Liver (tissue), 7 donors: ENCODE measurements at regions not wholly inside any gene's neighbourhood (a gene's known extent, or its start where the extent isn't known, plus 50 kb on each side); places are given as distances from the start of the nearest gene placed in this dataset.

Source experiments
- DNase-seq: peaks from one replicate; pipeline ENCODE4 v3.0.0-alpha.2; 2017; ENCODE audit warnings: low spot score
- H3K27ac ChIP-seq, 2 donors: one replicate each; pipeline ENCODE4 v1.7.0; 2013; ENCODE audit warnings: inconsistent platforms in 2 of 2, low read length in 2 of 2, control low read depth in 1 of 2, low read depth in 1 of 2, mild to moderate bottlenecking in 1 of 2
- H3K27me3 ChIP-seq, 4 donors: one replicate each; pipeline versions ENCODE4 v1.6.1 to v1.7.0; 2013; ENCODE audit warnings: low read length in 3 of 4, inconsistent platforms in 1 of 4, mild to moderate bottlenecking in 1 of 4, moderate library complexity in 1 of 4; ENCODE audit not compliant: control insufficient read depth in 4 of 4, insufficient read depth in 4 of 4
- H3K36me3 ChIP-seq, 4 donors: one replicate each; pipeline versions ENCODE4 v1.6.1 to v1.7.0; 2013; ENCODE audit warnings: low read length in 3 of 4, mild to moderate bottlenecking in 3 of 4, low read depth in 1 of 4, moderate library complexity in 1 of 4; ENCODE audit not compliant: control insufficient read depth in 4 of 4, insufficient read depth in 3 of 4
- H3K4me1 ChIP-seq, 4 donors: one replicate each; pipeline versions ENCODE4 v1.6.1 to v1.7.0; 2013; ENCODE audit warnings: low read length in 3 of 4, mild to moderate bottlenecking in 3 of 4, moderate library complexity in 1 of 4; ENCODE audit not compliant: control insufficient read depth in 4 of 4, insufficient read depth in 4 of 4
- H3K4me3 ChIP-seq, 3 donors: one replicate each; pipeline versions ENCODE4 v1.6.1 to v1.7.0; 2013; ENCODE audit warnings: low read length in 3 of 3, control low read depth in 1 of 3, low read depth in 1 of 3, mild to moderate bottlenecking in 1 of 3
- H3K9ac ChIP-seq, 2 donors: one replicate each; pipeline ENCODE4 v1.7.0; 2013; ENCODE audit warnings: low read length in 2 of 2, mild to moderate bottlenecking in 2 of 2, moderate library complexity in 2 of 2, control low read depth in 1 of 2, low read depth in 1 of 2
- H3K9me3 ChIP-seq, 4 donors: one replicate each; pipeline versions ENCODE4 v1.6.1 to v1.7.0; 2013; ENCODE audit warnings: low read length in 3 of 4; ENCODE audit not compliant: control insufficient read depth in 4 of 4
- ATF3 ChIP-seq: IDR thresholded peaks from 2 replicates; pipeline ENCODE4 v1.6.1; 2016; ENCODE audit warnings: antibody characterized with exemption
- EGR1 ChIP-seq, 2 donors: IDR thresholded peaks; 2 replicates each; pipeline ENCODE4 v1.6.1; 2016 to 2018; ENCODE audit warnings: antibody characterized with exemption in 2 of 2, low read depth in 2 of 2
- FOXA1 ChIP-seq: IDR thresholded peaks from 2 replicates; pipeline ENCODE4 v1.6.1; 2016; ENCODE audit warnings: antibody characterized with exemption
- FOXA2 ChIP-seq: IDR thresholded peaks from 2 replicates; pipeline ENCODE4 v1.6.1; 2016; ENCODE audit warnings: antibody characterized with exemption
- HNF4G ChIP-seq: IDR thresholded peaks from 2 replicates; pipeline ENCODE4 v1.6.1; 2016; ENCODE audit warnings: antibody characterized with exemption
- MAX ChIP-seq: IDR thresholded peaks from 2 replicates; pipeline ENCODE4 v1.6.1; 2016; ENCODE audit warnings: antibody characterized with exemption
- NR2F2 ChIP-seq: IDR thresholded peaks from 2 replicates; pipeline ENCODE4 v1.6.1; 2016; ENCODE audit warnings: antibody characterized with exemption
- REST ChIP-seq: IDR thresholded peaks from 2 replicates; pipeline ENCODE4 v1.6.1; 2016; ENCODE audit warnings: antibody characterized with exemption, mild to moderate bottlenecking
- RXRA ChIP-seq, 2 donors: IDR thresholded peaks; 2 replicates each; pipeline ENCODE4 v1.6.1; 2017 to 2018; ENCODE audit warnings: antibody characterized with exemption in 2 of 2, mild to moderate bottlenecking in 1 of 2
- YY1 ChIP-seq: IDR thresholded peaks from 2 replicates; pipeline ENCODE4 v1.6.1; 2016; ENCODE audit warnings: antibody characterized with exemption, mild to moderate bottlenecking
- ZBTB33 ChIP-seq: IDR thresholded peaks from 2 replicates; pipeline ENCODE4 v1.6.1; 2016; ENCODE audit warnings: antibody characterized with exemption
- WGBS: extraction: QIAGEN DNeasy Blood & Tissue Kit; methylation state at CpG from one replicate; pipeline ENCODE4 v1.1.7; 2013; 5-methylcytosine and 5-hydroxymethylcytosine counted together
- donor health status: healthy.
- donor health status: healthy.
- donor health status: healthy.
- donor health status: healthy.

DNA sequence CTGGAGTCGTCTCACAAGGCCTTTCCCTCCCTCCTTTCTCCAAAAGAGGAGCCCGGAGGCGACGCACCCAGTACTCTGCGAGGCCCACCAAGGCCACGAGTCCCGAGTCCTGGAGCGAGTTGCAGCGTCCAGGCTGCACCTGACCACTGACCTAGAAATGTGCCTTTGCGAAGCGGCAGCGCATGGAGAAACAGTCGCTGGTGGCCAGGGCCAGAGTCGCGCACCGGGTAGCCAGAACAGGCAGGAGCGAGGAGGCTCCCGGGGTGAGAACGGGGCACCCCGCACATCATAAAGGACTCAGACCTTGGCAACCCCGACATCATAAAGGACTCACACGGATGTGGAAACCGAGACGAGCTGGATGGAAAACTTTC lies 318.4 kb downstream of the FAM72C start:
- peaks cover 0 to 6% (median 2%) of the 10 kb centered on the region in 4 donors for H3K27me3 ChIP-seq
- TF ChIP-seq MAX (no peak), ZBTB33 (no peak), NR2F2 (no peak)
- no peak for DNase-seq
- WGBS = 13% methylated on average over 24 of the region's 24 CpGs
- no peak overlapping the region for H3K4me3 ChIP-seq
- no peaks in the 10 kb centered on the region for H3K4me1 ChIP-seq
- H3K27ac ChIP-seq = no peak overlapping the region
- H3K9ac ChIP-seq = no peak overlapping the region
- no peaks in the 10 kb centered on the region for H3K9me3 ChIP-seq
- H3K36me3 ChIP-seq = no peaks in the 10 kb centered on the region

- Histone ChIP-seq H3K9me3 (no peaks in the 10 kb centered on the region), H3K4me1 (no peaks in the 10 kb centered on the region), H3K27ac (no peak overlapping the region), H3K27me3 (peaks cover 0 to 8% (median 2%) of the 10 kb centered on the region in 4 donors), H3K9ac (no peak overlapping the region), H3K4me3 (no peak overlapping the region), H3K36me3 (no peaks in the 10 kb centered on the region)
- WGBS = 17% methylated on average over 36 of the region's 36 CpGs
- DNase-seq = no peak
- TF ChIP-seq ATF3 (no peak), FOXA1 (no peak)
Observed at GRCh38 chr1:143652744-143653428, 318.9 kb downstream of the FAM72C start.

GRCh38 chr1:143652187-143652586 lies 319.6 kb downstream of the FAM72C start:
- no peaks in the 10 kb centered on the region for H3K36me3 ChIP-seq
- H3K27ac ChIP-seq = no peak overlapping the region
- H3K27me3 ChIP-seq = peaks cover 0 to 8% (median 2%) of the 10 kb centered on the region in 4 donors
- H3K9me3 ChIP-seq = no peaks in the 10 kb centered on the region
- H3K9ac ChIP-seq = no peak overlapping the region
- TF ChIP-seq YY1 (no peak), REST (no peak), NR2F2 (no peak), RXRA (IDR thresholded peaks at IDR 0.05) (no peak), FOXA2 (no peak), FOXA1 (no peak), HNF4G (no peak), EGR1 (IDR thresholded peaks at IDR 0.05; ENCODE audit: low read depth in 2 of 2) (no peak)
- 14% methylated on average over 22 of the region's 22 CpGs for WGBS
- no peaks in the 10 kb centered on the region for H3K4me1 ChIP-seq
- DNase-seq = no peak
- no peak overlapping the region for H3K4me3 ChIP-seq
